ENCODE measurements at regions not wholly inside any gene's neighbourhood (a gene's known extent, or its start where the extent isn't known, plus 50 kb on each side); places are given as distances from the start of the nearest gene placed in this dataset.

GRCh38 chr1:232389744-232390143 lies 240.2 kb downstream of the SIPA1L2 start:
- Mint-ChIP-seq H3K9me3 (no peaks in the 10 kb centered on the region), H3K27me3 (no peaks in the 10 kb centered on the region), H3K27ac (no peak overlapping the region), H3K4me1 (no peaks in the 10 kb centered on the region), H3K36me3 (no peaks in the 10 kb centered on the region), H3K4me3 (no peak overlapping the region)
- no peak for ATAC-seq

DNA sequence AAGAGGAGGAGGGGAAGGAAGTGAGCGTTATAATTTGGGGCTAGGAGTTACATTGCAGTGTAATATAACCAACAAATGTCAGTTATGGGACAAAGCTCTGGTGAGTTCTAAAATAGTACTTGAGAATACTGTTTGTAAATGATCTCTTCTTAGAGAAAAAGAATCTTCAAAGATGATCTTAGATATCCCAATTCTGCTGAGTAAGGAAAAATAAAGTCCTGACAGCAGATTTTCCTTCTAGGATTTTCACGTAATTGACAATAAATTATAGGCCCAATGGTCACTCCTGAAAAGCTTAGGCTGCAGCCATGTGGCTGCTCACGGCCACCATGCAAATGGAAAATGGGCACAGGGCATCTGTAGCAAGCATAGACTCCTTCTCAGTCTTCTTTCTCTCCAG lies 241.6 kb downstream of the SIPA1L2 start:
- H3K4me1 Mint-ChIP-seq = no peaks in the 10 kb centered on the region
- no peaks in the 10 kb centered on the region for H3K36me3 Mint-ChIP-seq
- no peak for ATAC-seq

DNA sequence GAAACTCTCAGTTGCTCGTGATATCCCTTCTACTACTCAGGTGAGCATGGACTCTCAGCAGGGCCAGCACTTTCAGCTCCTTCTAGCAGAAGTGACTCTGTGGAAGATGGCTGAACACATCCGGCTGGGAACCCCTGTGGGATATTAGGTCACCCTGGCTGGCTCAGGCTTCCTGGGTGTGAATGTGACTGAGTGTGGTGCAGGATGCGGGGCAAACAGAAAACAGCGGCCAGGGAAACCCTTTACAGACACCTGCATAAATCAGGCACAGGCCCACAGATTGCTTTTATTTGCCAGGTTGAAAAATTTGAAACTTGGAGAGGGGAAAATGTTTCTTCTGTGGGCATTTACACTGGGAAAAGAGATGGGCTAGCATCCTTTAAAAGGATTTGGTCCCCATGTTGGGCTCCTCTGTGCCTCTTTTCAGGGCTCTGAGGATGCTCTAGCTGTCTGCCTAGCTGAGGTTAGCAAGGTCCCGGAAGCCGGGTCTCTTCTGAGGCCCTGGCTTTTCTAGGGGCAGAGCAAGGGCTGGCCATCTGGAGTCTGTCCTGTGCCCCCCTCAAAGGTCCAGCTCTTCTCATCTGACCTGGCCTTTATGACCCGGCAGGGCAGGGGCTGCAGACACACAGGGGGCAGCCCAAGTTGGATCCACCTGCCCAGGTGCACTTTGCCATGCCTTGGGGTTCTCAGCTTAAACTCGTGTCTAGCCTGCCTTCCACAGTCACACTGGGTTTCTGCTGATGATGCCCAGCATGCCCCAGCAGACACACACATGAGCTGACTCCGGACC lies 243.0 kb downstream of the SIPA1L2 start:
- Mint-ChIP-seq H3K4me3 (no peak overlapping the region), H3K9me3 (no peaks in the 10 kb centered on the region), H3K27me3 (no peaks in the 10 kb centered on the region), H3K4me1 (no peaks in the 10 kb centered on the region), H3K36me3 (no peaks in the 10 kb centered on the region), H3K27ac (no peak overlapping the region)
- no peak for ATAC-seq

More for the DNA sequence above, 241.6 kb downstream of the SIPA1L2 start:
- Mint-ChIP-seq H3K27ac (no peak overlapping the region), H3K9me3 (no peaks in the 10 kb centered on the region), H3K27me3 (no peaks in the 10 kb centered on the region), H3K4me3 (no peak overlapping the region)

DNA sequence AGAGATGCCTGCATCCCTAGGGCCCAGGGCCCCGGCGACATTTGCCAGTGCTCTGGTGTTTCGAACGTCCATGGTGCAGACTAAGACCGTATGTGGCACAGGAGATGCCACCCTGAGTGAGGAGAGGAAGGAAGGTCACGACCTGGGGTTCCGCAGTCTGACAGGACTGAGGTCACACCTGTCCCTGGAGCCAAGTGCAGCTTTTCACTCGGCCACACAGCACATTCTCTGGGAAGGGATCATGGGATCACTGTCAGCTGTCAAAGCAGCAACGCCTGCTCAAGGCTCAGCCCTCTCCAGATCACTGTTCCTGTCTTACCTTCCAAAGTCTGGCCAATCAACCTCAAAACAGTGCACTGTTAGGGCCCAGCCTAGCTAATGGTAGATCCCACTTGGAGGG lies 243.6 kb downstream of the SIPA1L2 start:
- H3K36me3 Mint-ChIP-seq = no peaks in the 10 kb centered on the region
- H3K4me3 Mint-ChIP-seq = no peak overlapping the region
- no peak for ATAC-seq

GRCh38 chr1:232385221-232385620 lies 244.7 kb downstream of the SIPA1L2 start:
- H3K4me1 Mint-ChIP-seq = no peaks in the 10 kb centered on the region
- no peak for ATAC-seq
- no peaks in the 10 kb centered on the region for H3K27me3 Mint-ChIP-seq
- no peak overlapping the region for H3K27ac Mint-ChIP-seq
- H3K9me3 Mint-ChIP-seq = no peaks in the 10 kb centered on the region
- no peak overlapping the region for H3K4me3 Mint-ChIP-seq
- H3K36me3 Mint-ChIP-seq = no peaks in the 10 kb centered on the region

More for the DNA sequence above, 243.6 kb downstream of the SIPA1L2 start:
- Mint-ChIP-seq H3K9me3 (no peaks in the 10 kb centered on the region), H3K4me1 (no peaks in the 10 kb centered on the region), H3K27me3 (no peaks in the 10 kb centered on the region), H3K27ac (no peak overlapping the region)

GRCh38 chr1:232384171-232384883 lies 245.6 kb downstream of the SIPA1L2 start:
- no peaks in the 10 kb centered on the region for H3K4me1 Mint-ChIP-seq
- H3K9me3 Mint-ChIP-seq = no peaks in the 10 kb centered on the region
- H3K4me3 Mint-ChIP-seq = no peak overlapping the region
- no peaks in the 10 kb centered on the region for H3K36me3 Mint-ChIP-seq
- no peak for ATAC-seq
- no peaks in the 10 kb centered on the region for H3K27me3 Mint-ChIP-seq
- no peak overlapping the region for H3K27ac Mint-ChIP-seq

GRCh38 chr1:232383455-232384123 lies 246.3 kb downstream of the SIPA1L2 start:
- Mint-ChIP-seq H3K4me3 (no peak overlapping the region), H3K27me3 (no peaks in the 10 kb centered on the region), H3K36me3 (no peaks in the 10 kb centered on the region), H3K9me3 (no peaks in the 10 kb centered on the region), H3K4me1 (no peaks in the 10 kb centered on the region), H3K27ac (no peak overlapping the region)
- no peak for ATAC-seq

- ATAC-seq = no peak
- Mint-ChIP-seq H3K9me3 (no peaks in the 10 kb centered on the region), H3K4me1 (no peaks in the 10 kb centered on the region), H3K27me3 (no peaks in the 10 kb centered on the region), H3K36me3 (no peaks in the 10 kb centered on the region), H3K4me3 (no peak overlapping the region), H3K27ac (no peak overlapping the region)
These were observed 247.3 kb downstream of the SIPA1L2 start for GRCh38 chr1:232382671-232383070.

- no peak for ATAC-seq
- H3K36me3 Mint-ChIP-seq = no peaks in the 10 kb centered on the region
These were observed 248.4 kb downstream of the SIPA1L2 start for GRCh38 chr1:232381394-232382100.

GRCh38 chr1:232380596-232380995 lies 249.3 kb downstream of the SIPA1L2 start:
- ATAC-seq = no peak
- Mint-ChIP-seq H3K9me3 (no peaks in the 10 kb centered on the region), H3K27me3 (no peaks in the 10 kb centered on the region), H3K4me3 (no peak overlapping the region), H3K4me1 (no peaks in the 10 kb centered on the region), H3K36me3 (no peaks in the 10 kb centered on the region), H3K27ac (no peak overlapping the region)

More at GRCh38 chr1:232381394-232382100, 248.4 kb downstream of the SIPA1L2 start:
- H3K27ac Mint-ChIP-seq = no peak overlapping the region
- no peak overlapping the region for H3K4me3 Mint-ChIP-seq
- H3K4me1 Mint-ChIP-seq = no peaks in the 10 kb centered on the region
- no peaks in the 10 kb centered on the region for H3K9me3 Mint-ChIP-seq
- H3K27me3 Mint-ChIP-seq = no peaks in the 10 kb centered on the region

- no peaks in the 10 kb centered on the region for H3K27me3 Mint-ChIP-seq
- ATAC-seq = no peak
- no peak overlapping the region for H3K4me3 Mint-ChIP-seq
- no peaks in the 10 kb centered on the region for H3K36me3 Mint-ChIP-seq
- no peak overlapping the region for H3K27ac Mint-ChIP-seq
- H3K4me1 Mint-ChIP-seq = no peaks in the 10 kb centered on the region
- no peaks in the 10 kb centered on the region for H3K9me3 Mint-ChIP-seq
These were observed 249.8 kb downstream of the SIPA1L2 start for GRCh38 chr1:232380131-232380530.

- Mint-ChIP-seq H3K27ac (no peak overlapping the region), H3K9me3 (no peaks in the 10 kb centered on the region), H3K36me3 (no peaks in the 10 kb centered on the region), H3K4me1 (no peaks in the 10 kb centered on the region), H3K4me3 (no peak overlapping the region), H3K27me3 (no peaks in the 10 kb centered on the region)
- no peak for ATAC-seq
These were observed 250.9 kb downstream of the SIPA1L2 start for GRCh38 chr1:232379063-232379434.

DNA sequence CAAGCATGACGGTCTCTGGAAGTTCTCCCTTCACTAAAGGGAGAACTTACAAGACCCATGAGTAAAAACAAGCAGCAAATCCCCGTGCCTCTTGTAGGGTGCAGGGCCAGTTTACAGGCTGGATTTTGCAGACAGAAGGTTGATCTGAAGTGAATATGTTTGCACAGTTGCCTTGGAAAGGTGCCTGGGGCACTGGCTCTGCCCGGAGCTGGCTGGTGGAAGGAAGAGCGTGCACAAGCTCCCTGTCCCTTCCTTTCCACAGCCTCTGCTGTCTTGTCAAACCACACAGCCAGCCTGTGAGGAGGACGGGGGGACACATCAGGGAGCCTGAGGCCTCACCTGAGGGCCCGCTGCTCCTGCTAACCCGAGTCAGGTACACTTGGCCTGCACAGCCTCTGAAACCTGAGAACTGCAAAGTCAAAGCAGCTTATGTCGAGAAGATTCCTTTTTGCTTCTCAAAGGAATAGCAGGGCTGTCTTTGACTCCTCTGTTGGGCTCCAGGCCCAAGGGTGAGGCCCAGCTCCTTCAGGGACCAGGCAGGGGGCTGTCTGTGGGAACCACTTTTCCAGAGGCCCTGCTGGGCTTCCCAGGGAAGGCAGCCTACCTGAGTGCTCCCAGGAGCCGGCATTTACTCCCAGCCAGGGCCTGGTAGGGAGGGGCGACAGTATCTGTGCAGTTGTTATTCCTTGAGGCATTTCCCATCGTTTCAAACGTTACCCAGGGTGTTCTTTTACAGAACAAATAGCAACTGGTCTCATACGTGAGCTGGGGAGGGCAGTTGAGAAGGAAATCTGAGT lies 251.5 kb downstream of the SIPA1L2 start:
- no peak overlapping the region for H3K4me3 Mint-ChIP-seq
- no peaks in the 10 kb centered on the region for H3K9me3 Mint-ChIP-seq
- no peaks in the 10 kb centered on the region for H3K27me3 Mint-ChIP-seq
- H3K4me1 Mint-ChIP-seq = no peaks in the 10 kb centered on the region
- no peaks in the 10 kb centered on the region for H3K36me3 Mint-ChIP-seq
- H3K27ac Mint-ChIP-seq = no peak overlapping the region
- ATAC-seq = no peak

- no peaks in the 10 kb centered on the region for H3K36me3 Mint-ChIP-seq
- ATAC-seq = no peak
- H3K9me3 Mint-ChIP-seq = no peaks in the 10 kb centered on the region
- no peak overlapping the region for H3K27ac Mint-ChIP-seq
- H3K27me3 Mint-ChIP-seq = no peaks in the 10 kb centered on the region
- H3K4me1 Mint-ChIP-seq = no peaks in the 10 kb centered on the region
- no peak overlapping the region for H3K4me3 Mint-ChIP-seq
These were observed 252.5 kb downstream of the SIPA1L2 start for GRCh38 chr1:232377494-232377770.

All from stimulated activated memory B cell treated with anti-CD40 and anti-IgM and Interleukin-4, amounts not matched to agents 10 μg/mL and 1 μg/mL and 100 μg/mL, for 72 hours (primary cell).